K562 (cell line): ENCODE measurements at regions not wholly inside any gene's neighbourhood (a gene's known extent, or its start where the extent isn't known, plus 50 kb on each side); places are given as distances from the start of the nearest gene placed in this dataset.

Source experiments
- ATAC-seq: fragments of 200-7000 bp; cut with Tn5 transposase; 3 replicates; pipeline ENCODE4 v1.9.1; 2020; ENCODE audit warnings: moderate library complexity
- BruUV-seq: library from RNA; stranded (reverse); fragments of 400-500 nt; replicated peaks from 2 replicates; lab custom pipeline; 2021; lab: Mats Ljungman, UMichigan
- CTCF ChIA-PET: fragments of 300-600 bp; formaldehyde crosslinking; extraction: SDS; loops from one replicate; lab custom pipeline; 2021; ENCODE audit warnings: low intra/inter-chr PET ratio; lab: Yijun Ruan, JAX
- POLR2A ChIA-PET: fragments of 300-600, 350-650 bp; sonication (Branson Sonifier 250); formaldehyde crosslinking; extraction: SDS; loops from one replicate; lab custom pipeline; 2021; ENCODE audit warnings: antibody characterized with exemption, inconsistent platforms; lab: Yijun Ruan, JAX
- DNase-seq, 4 experiments: peaks; one replicate each; pipeline versions ENCODE4 v3.0.0 to v3.0.0-alpha.2; 2011 to 2018; ENCODE audit warnings: low spot score in 3 of 4, mixed read lengths in 3 of 4; ENCODE audit errors: extremely low read depth in 1 of 4
- FAIRE-seq: peaks from 2 replicates; lab custom pipeline; 2011; peaks lifted over from hg19 to GRCh38; lab: Jason Lieb, UNC
- H2AFZ ChIP-seq: 2 replicates; pipeline ENCODE4 v1.6.0; 2011; ENCODE audit warnings: low read depth, low read length, control low read depth, inconsistent platforms
- H3K27ac ChIP-seq: fragments of 200-600 bp; 3 replicates; pipeline ENCODE4 v1.8.0; 2011; ENCODE audit warnings: low read depth, mild to moderate bottlenecking, control low read depth, inconsistent platforms, low read length, moderate library complexity, mixed read lengths; ENCODE audit errors: extremely low read depth
- H3K27me3 ChIP-seq, 2 experiments: fragments of 300-600 bp in 1 of 2; 2 replicates in 1 of 2; 3 replicates in 1 of 2; pipeline versions ENCODE4 v1.6.0 to v1.8.0; 2011; ENCODE audit warnings: inconsistent platforms in 2 of 2, low read length in 2 of 2, mild to moderate bottlenecking in 1 of 2, mixed read lengths in 1 of 2, moderate library complexity in 1 of 2; ENCODE audit not compliant: control insufficient read depth in 2 of 2, insufficient read depth in 2 of 2
- H3K36me3 ChIP-seq: fragments of 300-600 bp; 3 replicates; pipeline ENCODE4 v1.8.0; 2011; ENCODE audit warnings: mild to moderate bottlenecking, low read length, inconsistent platforms; ENCODE audit not compliant: control insufficient read depth, insufficient read depth
- H3K4me1 ChIP-seq, 2 experiments: fragments of 200-600 bp in 1 of 2; replicated peaks in 1 of 2; 2 replicates in 1 of 2; 3 replicates in 1 of 2; pipeline versions ENCODE4 v1.5.1 to v1.8.0; 2011; ENCODE audit warnings: inconsistent platforms in 2 of 2, low read length in 2 of 2, mild to moderate bottlenecking in 1 of 2, mixed read lengths in 1 of 2, moderate library complexity in 1 of 2; ENCODE audit not compliant: control insufficient read depth in 2 of 2, insufficient read depth in 2 of 2
- H3K4me2 ChIP-seq: 2 replicates; pipeline ENCODE4 v1.6.1; 2011; ENCODE audit warnings: low read length, control low read depth, inconsistent platforms, mixed read lengths; ENCODE audit not compliant: insufficient read depth
- H3K4me3 ChIP-seq: fragments of 200-600 bp; sonication (generic), shearing (Covaris generic); 2 replicates; pipeline ENCODE4 v1.5.1; 2016; ENCODE audit warnings: control low read depth, inconsistent platforms
- H3K79me2 ChIP-seq: fragments of 200-600 bp; 3 replicates; pipeline ENCODE4 v1.8.0; 2011; ENCODE audit warnings: low read length, inconsistent platforms; ENCODE audit not compliant: control insufficient read depth, insufficient read depth
- H3K9ac ChIP-seq, 2 experiments: 2 replicates each; pipeline versions ENCODE4 v1.6.0 to v1.6.1; 2011; ENCODE audit warnings: low read depth in 2 of 2, low read length in 2 of 2, control low read depth in 1 of 2, inconsistent platforms in 1 of 2, mild to moderate bottlenecking in 1 of 2, mixed read lengths in 1 of 2; ENCODE audit not compliant: insufficient read depth in 1 of 2
- H3K9me1 ChIP-seq: one replicate; pipeline ENCODE4 v1.6.0; 2011; ENCODE audit warnings: inconsistent platforms, mild to moderate bottlenecking, low read length, moderate library complexity; ENCODE audit not compliant: control insufficient read depth, insufficient read depth
- H3K9me3 ChIP-seq: replicated peaks from 2 replicates; pipeline ENCODE4 v1.5.1; 2011; ENCODE audit warnings: low read depth, low read length, inconsistent platforms; ENCODE audit not compliant: control insufficient read depth, insufficient read depth
- H4K20me1 ChIP-seq: replicated peaks from 2 replicates; pipeline ENCODE4 v1.6.1; 2011; ENCODE audit warnings: low read length, inconsistent platforms, mixed read lengths; ENCODE audit not compliant: control insufficient read depth, insufficient read depth
- FOXA1 ChIP-seq: fragments of 450-650 bp; IDR thresholded peaks from 2 replicates; pipeline ENCODE4 v1.6.1; 2016; ENCODE audit warnings: mild to moderate bottlenecking, borderline replicate concordance
- GATAD2A ChIP-seq: fragments of 450-650 bp; IDR thresholded peaks from 2 replicates; pipeline ENCODE4 v1.6.1; 2017
- GTF2E2 ChIP-seq: fragments of 200-800 bp; sonication (Bioruptor generic); IDR thresholded peaks from 2 replicates; pipeline ENCODE4 v1.6.1; 2016; ENCODE audit warnings: missing genetic modification characterization, missing compliant biosample characterization
- HDAC2 ChIP-seq: fragments of 450-650 bp; IDR thresholded peaks from 2 replicates; pipeline ENCODE4 v1.6.1; 2016; ENCODE audit warnings: mild to moderate bottlenecking
- HMGXB4 ChIP-seq: sonication (generic); formaldehyde crosslinking; IDR thresholded peaks from 2 replicates; pipeline ENCODE4 v1.8.1; 2023; ENCODE audit warnings: mild to moderate bottlenecking, missing genetic modification reagents
- KAT8 ChIP-seq: fragments of 450-650 bp; IDR thresholded peaks from 2 replicates; pipeline ENCODE4 v1.6.1; 2016; ENCODE audit warnings: low read depth, mild to moderate bottlenecking
- NR1H2 ChIP-seq: sonication (generic); formaldehyde crosslinking; IDR thresholded peaks from 2 replicates; pipeline ENCODE4 v1.4.0; 2020; ENCODE audit warnings: mild to moderate bottlenecking, missing genetic modification reagents
- NUFIP1 ChIP-seq: fragments of 450-650 bp; IDR thresholded peaks from 2 replicates; pipeline ENCODE4 v1.6.1; 2018; ENCODE audit not compliant: partially characterized antibody
- POLR3G ChIP-seq: IDR thresholded peaks from 2 replicates; pipeline ENCODE4 v1.6.1; 2011; ENCODE audit not compliant: insufficient read length, insufficient replicate concordance; ENCODE audit errors: extremely low read depth
- RBM14 ChIP-seq: fragments of 200-400 bp; formaldehyde crosslinking; IDR thresholded peaks from 2 replicates; pipeline ENCODE4 v1.6.1; 2018; ENCODE audit warnings: low read depth, mild to moderate bottlenecking, low read length, moderate library complexity, borderline replicate concordance; ENCODE audit not compliant: insufficient read depth
- SIX5 ChIP-seq, 2 experiments: IDR thresholded peaks; 2 replicates each; pipeline ENCODE4 v1.6.1; 2011; ENCODE audit warnings: low read length in 2 of 2, borderline replicate concordance in 1 of 2, low read depth in 1 of 2, mild to moderate bottlenecking in 1 of 2, moderate library complexity in 1 of 2; ENCODE audit not compliant: insufficient read depth in 1 of 2
- SMAD2 ChIP-seq: fragments of 150-350 bp; IDR thresholded peaks from 2 replicates; pipeline ENCODE4 v1.6.1; 2014; ENCODE audit warnings: low read depth, mild to moderate bottlenecking, low read length
- SMARCA4 ChIP-seq: fragments of 450-650 bp; IDR thresholded peaks from 2 replicates; pipeline ENCODE4 v1.6.1; 2016
- SNIP1 ChIP-seq: fragments of 450-650 bp; IDR thresholded peaks from 2 replicates; pipeline ENCODE4 v1.7.1; 2017; ENCODE audit warnings: low read depth, mild to moderate bottlenecking
- TAF9B ChIP-seq: fragments of 450-650 bp; IDR thresholded peaks from 2 replicates; pipeline ENCODE4 v1.6.1; 2018; ENCODE audit warnings: mild to moderate bottlenecking; ENCODE audit not compliant: partially characterized antibody
- TFAP4 ChIP-seq: sonication (generic); formaldehyde crosslinking; IDR thresholded peaks from 2 replicates; pipeline ENCODE4 v1.8.0; 2022; ENCODE audit warnings: missing genetic modification reagents, mild to moderate bottlenecking, moderate library complexity, borderline replicate concordance
- WGBS: fragments of 100-300 bp; shearing (Covaris generic); methylation state at CpG from one replicate; pipeline ENCODE4 v1.1.6; 2016; ENCODE audit warnings: low coverage, mixed read lengths; ENCODE audit not compliant: insufficient coverage; ENCODE audit errors: missing lambda C conversion rate; 5-methylcytosine and 5-hydroxymethylcytosine counted together
- in situ Hi-C: fragments of 300-500 bp; cut with MboI; formaldehyde crosslinking; loops from 4 replicates; pipeline ENCODE4 v1.15.0; 2018; ENCODE audit warnings: inconsistent platforms, mixed read lengths
- intact Hi-C: fragments of 100-400 bp; cut with micrococcal nuclease; formaldehyde crosslinking; loops from 2 replicates; pipeline ENCODE4 v1.14.2; 2022

- H2AFZ ChIP-seq: no peak overlapping the region
- H3K36me3 ChIP-seq: no peaks in the 10 kb centered on the region
- H3K9me3 ChIP-seq: no peaks in the 10 kb centered on the region
- POLR2A ChIA-PET: no interaction called here
- no peak for ATAC-seq
- no peak overlapping the region for H3K4me2 ChIP-seq
- H3K27ac ChIP-seq: no peak overlapping the region
- no peaks in the 10 kb centered on the region for H3K27me3 ChIP-seq
- H3K9ac ChIP-seq: no peak overlapping the region
- H4K20me1 ChIP-seq: no peaks in the 10 kb centered on the region
- no peak overlapping the region for H3K4me3 ChIP-seq
- no peaks in the 10 kb centered on the region for H3K4me1 ChIP-seq
- BruUV-seq: no TSS peak
- no peaks in the 10 kb centered on the region for H3K79me2 ChIP-seq
- TF ChIP-seq NR1H2 (CRISPR knock-in tag) (no peak), GATAD2A (no peak), POLR3G (no peak), NUFIP1 (no peak), FOXA1 (no peak)
- TF ChIP-seq, all 486 proteins: peak for 0
- intact Hi-C loops (no loop called here), in situ Hi-C loops (no loop called here)
- FAIRE-seq (no peak), DNase-seq (no peak)
- CTCF ChIA-PET: no interaction called here
- 0% methylated on average over 6 of the region's 6 CpGs for WGBS
- H3K9me1 ChIP-seq: no peaks in the 10 kb centered on the region
These were observed 107.7 kb downstream of the SLC6A15 start for GRCh38 chr12:84804691-84805473.

- Histone ChIP-seq H3K9me3 (no peaks in the 10 kb centered on the region), H2AFZ (no peak overlapping the region), H3K4me1 (no peaks in the 10 kb centered on the region), H3K27ac (no peak overlapping the region), H3K79me2 (no peaks in the 10 kb centered on the region), H3K4me3 (no peak overlapping the region), H4K20me1 (no peaks in the 10 kb centered on the region), H3K9me1 (no peaks in the 10 kb centered on the region), H3K27me3 (no peaks in the 10 kb centered on the region), H3K4me2 (no peak overlapping the region), H3K9ac (no peak overlapping the region), H3K36me3 (no peaks in the 10 kb centered on the region)
- ChIA-PET POLR2A (no interaction called here), CTCF (no interaction called here)
- BruUV-seq: no TSS peak
- DNase-seq (no peak), FAIRE-seq (no peak), ATAC-seq (no peak)
- in situ Hi-C loops: no loop called here
- intact Hi-C loops: no loop called here
- WGBS: 0% methylated on average over 1 of the region's 1 CpG
- TF ChIP-seq TFAP4 (CRISPR knock-in tag) (no peak), SMAD2 (no peak), HMGXB4 (CRISPR knock-in tag) (no peak), SIX5 (IDR thresholded peaks at IDR 0.05; ENCODE audit: borderline replicate concordance in 1 of 2, insufficient read depth in 1 of 2, low read depth in 1 of 2, low read length in 2 of 2) (no peak), GTF2E2 (tag) (no peak), HDAC2 (no peak), KAT8 (no peak), SMARCA4 (no peak), TAF9B (no peak), SNIP1 (no peak), RBM14 (no peak)
These were observed 108.9 kb downstream of the SLC6A15 start for GRCh38 chr12:84803661-84804060.
